Tongue (tissue), 1 donor: ENCODE measurements at regions not wholly inside any gene's neighbourhood (a gene's known extent, or its start where the extent isn't known, plus 50 kb on each side); places are given as distances from the start of the nearest gene placed in this dataset.
"Not testable (repeated sequence)": the region's sequence is repeated elsewhere in the genome, so short reads cannot be mapped to it uniquely, and the experiment has no call there.

Experiments used
- DNase-seq: peaks from one replicate; pipeline ENCODE4 v3.0.0-alpha.2; 2015

DNA sequence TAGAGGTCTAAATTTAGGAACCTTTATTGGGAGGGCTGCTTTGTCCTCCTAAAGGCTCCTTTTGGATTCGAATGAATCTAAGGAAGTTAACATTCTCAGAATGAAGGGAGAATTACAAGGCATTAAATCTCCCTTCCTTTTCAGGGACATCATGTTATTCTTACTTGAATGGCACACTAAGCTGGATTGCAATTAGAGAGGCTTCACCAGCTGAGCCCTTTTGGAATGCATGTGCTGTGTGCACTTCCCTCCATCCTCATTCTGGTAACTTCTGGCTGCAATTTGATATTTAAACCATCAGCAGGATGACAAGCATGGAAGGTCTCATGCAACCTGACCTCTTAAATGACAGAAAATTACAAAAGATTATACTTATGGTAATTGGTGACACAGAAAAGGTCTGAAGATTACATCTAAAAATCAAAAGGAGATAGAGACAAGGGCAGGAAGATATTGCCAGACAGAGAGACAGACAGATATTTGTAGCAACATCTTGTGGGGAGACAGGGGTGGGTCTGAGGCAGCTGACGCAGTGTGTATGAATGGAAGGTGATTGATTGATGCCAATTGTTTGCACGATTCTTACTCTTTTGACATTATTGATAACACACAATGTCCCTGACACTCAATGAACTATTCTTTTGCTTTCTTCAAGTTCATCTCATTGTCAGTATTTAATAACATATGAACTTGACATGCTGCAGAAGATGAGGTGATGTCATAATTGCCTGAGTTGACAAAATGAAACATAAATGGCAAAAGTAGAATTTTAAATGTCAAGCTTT lies 570.8 kb upstream of the GYPC start:
- DNase-seq, result peak; percentile 11

DNA sequence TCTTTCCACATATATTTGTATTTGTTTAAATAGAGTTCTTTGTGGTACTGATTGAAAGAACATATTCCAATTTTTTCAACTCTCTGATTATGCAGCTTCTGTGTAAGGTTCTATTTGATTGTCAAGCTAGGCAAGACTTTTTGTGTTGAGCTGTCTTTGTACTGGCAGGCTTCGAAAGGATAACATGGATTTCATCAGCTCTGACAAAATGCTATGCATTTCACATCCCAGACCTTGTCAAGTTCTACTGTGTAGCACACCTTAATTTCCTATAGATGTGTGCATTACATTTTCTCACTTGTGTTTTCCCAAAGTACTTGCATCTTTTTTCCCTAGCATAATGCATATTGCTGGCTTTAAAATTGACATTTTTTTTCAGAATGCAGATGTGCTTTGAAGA lies 555.0 kb upstream of the GYPC start:
- no peak for DNase-seq

DNA sequence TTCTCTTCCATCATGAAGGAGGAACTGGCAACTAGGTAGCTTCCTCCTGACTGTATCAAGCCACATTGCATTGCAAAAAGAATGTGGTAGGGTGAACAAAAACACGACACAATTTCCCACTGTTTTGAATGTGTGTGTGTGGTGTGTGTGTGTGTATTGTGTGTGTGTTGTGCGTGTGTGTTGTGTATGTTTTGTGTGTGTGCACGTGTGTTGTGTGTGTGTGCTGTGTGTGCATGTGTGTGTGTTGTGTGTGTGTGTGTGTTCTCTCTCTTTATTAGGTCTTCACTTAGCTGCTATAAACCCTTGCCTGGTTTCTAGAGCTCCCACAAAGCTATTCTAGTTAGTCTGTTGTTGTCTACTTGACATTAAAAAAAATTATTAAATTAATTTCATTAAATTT lies 550.0 kb upstream of the GYPC start:
- no peak for DNase-seq

DNA sequence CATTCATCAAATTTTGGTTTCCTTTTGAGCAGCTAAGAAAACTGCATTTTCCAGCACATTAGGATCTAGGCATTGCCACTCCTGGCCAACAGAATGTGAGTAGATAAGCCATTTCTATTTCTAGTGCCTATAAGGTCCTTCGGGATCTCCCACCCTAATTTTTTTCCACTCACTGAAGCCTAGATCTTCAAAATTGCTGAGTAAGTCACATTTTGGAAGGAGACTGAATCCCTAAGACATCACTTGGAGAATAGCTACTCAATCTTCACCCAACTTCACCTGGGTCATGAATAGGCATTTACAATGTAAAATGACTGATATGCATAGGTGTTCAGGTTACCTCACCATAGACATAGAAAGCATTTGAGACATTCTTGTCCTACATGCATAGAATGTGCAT lies 548.1 kb upstream of the GYPC start:
- DNase-seq, result no peak

DNA sequence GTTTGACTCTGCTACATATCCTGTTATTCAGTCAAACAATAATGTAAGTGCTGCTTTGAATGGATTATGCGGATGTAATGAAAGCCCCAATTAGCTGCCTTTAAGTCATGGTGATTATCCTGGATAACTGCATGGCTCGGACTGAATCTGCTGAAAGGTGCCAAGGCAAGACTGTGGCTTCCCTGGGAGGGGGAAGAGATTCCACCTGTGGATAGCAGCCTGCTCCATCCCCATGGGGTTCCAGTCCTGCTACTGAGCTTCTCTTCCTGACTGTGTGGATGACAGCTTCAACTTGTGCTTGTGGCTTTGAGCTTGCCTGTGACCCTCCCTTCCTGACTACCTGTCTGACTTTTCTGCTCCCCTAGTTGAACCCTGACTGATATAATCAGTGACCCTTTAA lies 540.0 kb upstream of the GYPC start:
- DNase-seq, result no peak

DNA sequence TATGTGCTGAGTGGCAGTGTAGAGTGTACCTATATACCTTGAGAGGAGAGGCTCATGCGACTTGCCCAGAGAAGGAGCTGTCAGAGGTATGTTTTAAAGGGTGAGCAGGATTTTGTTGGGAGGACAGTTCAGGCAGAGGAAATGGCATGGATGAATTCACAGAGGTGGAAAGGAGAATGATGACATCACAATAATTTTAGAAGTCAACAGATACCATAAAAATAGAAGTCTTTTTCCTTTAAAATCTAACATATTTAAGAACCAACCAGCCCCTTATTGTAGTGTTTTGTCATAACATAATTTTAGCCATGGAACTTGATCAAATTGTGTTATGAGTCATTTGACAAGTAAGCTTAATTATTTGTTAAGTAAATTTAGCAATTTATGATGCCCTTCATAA lies 538.1 kb upstream of the GYPC start:
- DNase-seq, result no peak

DNA sequence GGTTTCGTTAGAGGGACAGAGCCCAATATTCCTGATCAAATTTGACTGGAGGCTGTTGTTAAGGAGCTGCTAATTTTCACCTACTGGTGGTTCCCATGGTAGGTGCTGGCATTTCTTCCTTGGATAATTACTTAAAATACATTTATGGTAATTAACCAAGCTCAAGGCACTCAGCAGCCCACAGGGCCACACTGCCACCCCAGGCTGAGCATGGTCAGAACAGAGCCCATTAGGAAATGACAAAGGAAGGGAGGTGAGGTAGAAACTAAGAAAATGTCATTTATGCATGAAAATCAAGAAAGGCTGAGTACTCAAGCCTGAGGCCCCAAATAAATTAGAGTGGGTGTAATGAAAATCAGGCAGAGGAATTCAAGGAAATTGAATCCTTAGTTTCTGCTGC lies 510.2 kb upstream of the GYPC start:
- no peak for DNase-seq

DNA sequence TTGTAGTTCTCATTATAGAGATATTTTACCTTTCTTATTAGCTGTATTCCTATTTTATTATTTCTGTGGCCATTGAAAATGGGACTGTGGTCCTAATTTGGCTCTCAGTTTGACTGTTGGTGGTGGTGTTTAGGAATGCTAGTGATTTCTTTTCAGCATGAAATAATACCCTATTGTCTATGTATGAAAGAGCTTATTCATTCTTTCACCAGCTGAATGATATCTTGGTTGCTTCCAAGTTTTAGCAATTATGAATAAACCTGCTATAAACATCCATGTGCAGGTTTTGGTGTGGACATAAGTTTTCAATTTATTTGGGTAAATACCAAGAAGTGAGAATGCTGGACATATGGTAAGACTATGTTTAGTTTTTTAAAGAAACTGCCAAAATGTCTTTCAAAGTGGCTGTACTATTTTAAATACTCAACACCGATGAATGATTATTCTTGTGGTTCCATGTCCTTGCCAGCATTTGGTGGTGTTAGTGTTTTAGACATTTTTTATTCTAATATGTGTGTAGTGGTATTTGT lies 501.6 kb upstream of the GYPC start:
- peak; percentile 48 for DNase-seq

DNA sequence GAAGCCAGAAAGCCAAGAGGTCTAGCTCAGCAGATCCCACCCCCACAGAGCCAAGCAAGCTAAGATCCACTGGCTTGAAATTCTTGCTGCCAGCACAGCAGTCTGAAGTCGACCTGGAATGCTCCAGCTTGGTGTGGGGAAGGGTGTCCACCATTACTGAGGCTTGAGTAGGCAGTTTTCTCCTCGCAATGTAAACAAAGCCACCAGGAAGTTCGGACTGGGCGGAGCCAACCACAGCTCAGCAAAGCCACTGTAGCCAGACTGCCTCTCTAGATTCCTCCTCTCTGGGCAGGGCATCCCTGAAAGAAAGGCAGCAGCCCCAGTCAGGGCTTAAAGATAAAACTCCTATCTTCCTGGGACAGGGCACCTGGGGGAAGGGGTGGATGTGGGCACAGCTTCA lies 495.0 kb upstream of the GYPC start:
- DNase-seq, result not testable (repeated sequence)

DNA sequence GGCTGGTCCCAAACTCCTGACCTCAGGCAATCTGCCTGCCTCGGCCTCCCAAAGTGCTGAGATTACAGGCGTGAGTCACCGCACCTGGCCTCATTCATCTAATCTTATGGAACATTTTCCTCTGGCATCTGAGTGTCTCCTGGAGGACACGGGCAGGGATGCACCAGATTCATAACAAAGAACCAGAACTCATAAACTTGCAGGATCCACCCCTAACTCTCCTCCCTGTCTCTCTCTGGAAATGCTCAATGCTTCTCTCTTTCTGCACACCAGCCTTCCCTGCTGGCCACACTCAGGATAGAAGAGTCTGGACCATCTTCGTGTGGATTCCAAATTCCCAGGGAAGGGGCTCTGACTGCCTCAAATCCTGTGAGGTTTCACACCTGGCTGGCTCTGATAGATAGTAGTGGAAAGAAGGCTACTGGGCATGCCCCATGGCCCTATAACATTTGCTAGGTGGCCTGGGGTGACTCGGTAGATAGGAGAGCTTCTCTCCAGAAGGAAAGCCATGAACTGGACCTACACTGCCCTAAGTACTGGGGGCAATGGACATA lies 483.2 kb upstream of the GYPC start:
- DNase-seq, result no peak

DNA sequence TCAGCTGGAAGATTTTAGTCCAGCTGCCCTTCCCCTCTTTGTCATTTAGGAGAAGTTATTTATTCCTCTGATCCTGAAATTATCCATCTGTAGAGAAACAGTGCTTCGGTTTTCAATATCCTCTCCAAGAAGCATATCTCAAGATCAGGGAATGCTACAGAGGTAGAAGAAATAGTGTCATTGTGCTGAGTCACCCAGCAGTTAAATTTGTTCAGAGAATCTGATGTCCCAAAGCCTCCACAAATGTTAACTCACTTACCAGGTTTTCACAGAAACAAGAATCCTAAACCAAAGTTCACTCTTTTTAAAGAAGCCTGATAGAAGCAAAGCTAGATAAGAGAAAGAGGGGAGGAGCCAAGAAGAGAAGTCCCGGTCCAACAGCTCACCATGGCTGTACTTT lies 480.7 kb upstream of the GYPC start:
- no peak for DNase-seq

DNA sequence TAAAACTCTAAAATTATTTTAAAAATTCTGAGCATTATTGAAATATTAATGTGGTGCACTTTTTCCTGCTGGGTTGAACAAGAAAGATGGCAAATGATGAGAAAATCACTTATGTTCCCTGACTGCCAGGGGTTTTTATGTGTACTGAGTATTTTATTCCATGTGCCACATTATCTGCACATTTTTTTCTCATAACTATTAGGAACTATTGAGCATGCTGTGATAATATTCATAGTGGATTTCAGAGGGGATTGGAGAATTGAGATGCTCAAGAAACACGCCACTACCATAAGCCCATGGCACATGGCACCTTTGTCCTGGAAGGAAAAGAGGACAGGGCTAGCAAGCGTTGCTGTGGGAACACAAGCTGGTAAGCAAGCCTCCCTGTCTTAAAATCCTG lies 478.5 kb upstream of the GYPC start:
- no peak for DNase-seq

DNA sequence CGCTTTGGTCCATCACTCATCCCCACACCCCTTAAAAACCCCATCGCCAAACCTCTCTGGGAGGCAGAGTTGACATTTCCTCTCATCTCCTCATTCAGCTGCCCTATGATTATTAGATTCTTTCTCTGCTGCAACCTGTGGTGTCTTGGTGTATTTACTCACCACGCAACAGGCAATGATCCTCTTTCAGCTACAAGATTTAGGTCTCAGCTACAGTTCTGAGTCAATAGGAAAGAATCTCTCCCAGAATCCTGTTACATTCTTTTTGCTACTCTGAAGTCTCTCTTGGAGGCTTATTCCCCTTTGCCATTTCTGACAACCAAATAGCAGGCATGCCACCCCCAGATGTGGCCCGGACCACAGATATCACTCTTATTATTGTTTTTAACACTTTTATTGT lies 468.3 kb upstream of the GYPC start:
- no peak for DNase-seq

DNA sequence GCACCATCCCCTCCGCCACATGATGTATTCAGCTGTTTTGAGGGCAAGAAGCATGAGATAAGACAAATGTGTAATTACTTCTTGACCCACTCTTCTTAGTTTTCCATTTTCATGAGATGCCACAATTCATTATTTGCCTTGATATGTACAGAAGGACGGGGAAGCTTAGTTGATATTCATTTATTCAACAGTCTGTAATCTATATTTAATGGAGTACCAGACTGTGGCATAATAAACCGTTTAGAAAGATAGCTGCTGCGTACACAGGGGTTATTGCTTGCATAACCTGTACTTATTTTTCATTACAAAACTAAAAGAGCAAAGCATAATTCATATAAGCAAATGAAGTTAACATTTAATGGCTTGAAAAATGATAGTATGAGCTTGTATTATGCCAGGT lies 466.4 kb upstream of the GYPC start:
- DNase-seq, result no peak

DNA sequence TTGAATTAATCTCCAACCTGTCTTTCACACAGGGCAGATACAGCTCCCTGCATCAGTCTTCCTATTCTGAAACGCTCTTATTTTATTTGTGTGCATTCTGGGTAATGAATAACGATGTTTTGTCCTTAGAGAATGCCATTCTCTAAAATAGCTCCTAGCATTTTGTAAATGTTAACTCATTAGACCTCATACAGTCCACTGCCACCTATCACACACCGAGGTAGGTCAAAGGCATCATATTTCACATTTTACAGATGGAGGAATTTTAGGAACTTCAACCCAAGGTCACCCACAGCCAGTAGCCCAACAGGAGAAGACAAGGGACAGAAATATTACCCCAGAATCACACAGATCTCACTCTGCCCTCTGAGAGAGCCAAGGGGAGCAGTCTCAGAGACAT lies 455.4 kb upstream of the GYPC start:
- DNase-seq, result no peak

DNA sequence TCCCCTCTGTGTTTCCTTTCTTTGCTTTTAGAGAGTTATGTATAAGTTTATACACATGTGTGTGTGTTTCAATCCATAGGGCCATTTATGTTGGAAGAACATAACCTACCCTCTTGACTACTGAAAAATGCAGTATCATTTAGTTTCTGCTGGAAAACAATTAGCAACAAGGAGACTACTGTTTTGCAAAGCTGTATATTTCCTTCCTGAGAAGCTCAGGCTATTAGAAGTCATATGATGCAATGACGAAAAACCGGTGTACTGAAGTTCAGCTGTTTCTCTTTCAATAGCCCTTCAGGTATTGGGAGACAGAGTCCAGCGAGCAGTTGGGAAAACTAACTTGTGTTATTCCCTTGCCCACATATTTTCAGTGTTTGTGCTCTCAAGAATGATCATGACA lies 447.7 kb upstream of the GYPC start:
- DNase-seq, result no peak

DNA sequence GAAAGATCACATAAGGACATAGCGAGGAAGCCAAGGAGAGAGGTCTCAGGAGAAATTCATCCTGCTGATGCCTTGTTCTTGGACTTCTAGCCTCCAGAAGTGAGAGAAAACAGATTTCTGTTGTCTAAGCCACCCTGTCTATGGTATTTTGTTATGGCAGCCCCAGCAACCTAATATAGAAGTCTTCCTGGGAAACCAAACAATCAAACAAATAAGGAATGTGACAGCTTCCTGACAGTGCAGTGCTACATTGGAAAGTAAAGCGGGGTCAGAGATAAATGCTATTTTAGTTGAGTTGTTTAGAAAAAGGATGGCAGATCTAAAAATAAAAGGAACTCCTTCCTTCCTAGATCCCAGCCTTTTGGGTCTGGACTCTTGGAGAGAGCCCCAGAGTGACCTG lies 443.2 kb upstream of the GYPC start:
- DNase-seq, result no peak

DNA sequence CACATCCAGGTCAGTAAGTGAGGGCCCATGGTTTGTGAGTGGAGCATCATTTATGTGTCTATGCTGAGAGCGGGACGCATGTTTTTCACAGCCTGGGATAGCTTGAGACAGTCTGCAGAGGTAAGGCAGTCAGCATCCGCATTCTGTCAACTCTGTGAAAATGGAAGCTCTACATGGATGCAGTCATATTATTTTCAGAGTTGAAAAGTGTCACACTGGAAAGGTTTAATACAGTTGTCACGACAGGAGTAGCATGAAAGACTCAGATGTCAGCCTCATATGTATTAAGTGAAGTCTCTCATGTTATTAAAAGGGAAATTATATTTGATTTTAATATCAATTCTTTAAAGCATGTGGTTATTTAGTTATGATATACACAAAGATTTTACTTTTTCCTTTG lies 436.9 kb upstream of the GYPC start:
- no peak for DNase-seq

DNA sequence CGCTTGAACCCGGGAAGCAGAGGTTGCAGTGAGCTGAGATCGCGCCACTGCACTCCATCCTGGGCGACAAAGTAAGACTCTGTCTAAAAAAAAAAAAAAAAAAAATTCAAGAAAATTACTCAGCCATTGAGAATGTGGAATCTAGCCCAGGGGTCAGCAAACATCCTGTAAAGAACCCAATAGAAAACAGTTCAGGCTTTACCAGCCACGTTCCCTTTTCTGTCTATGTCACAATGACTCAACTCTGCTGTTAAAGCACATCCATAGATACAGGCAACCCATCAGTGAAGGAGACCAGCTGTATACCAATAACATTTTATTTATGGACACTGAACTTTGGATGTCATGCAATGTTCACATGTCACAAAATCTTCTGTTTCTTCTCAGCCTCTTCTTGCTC lies 435.6 kb upstream of the GYPC start:
- no peak for DNase-seq

DNA sequence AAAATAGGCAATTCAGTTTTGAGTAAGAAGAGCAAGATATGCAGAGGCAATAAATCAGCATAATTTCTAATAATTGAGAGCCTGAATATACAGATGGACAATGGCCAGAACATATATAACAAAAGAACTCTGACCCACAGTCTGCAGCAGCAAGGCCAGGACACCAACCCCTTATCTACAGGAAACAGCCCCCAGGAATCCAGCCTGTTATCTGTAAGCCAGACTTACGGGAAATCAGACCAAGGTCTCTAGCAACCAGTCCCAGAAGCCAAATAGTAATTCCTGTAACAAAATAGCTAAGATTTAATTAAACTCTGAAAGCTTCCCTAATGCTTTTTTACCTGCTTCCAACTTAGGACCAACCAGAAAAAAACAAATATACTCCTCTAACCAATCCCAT lies 434.5 kb upstream of the GYPC start:
- DNase-seq, result no peak

DNA sequence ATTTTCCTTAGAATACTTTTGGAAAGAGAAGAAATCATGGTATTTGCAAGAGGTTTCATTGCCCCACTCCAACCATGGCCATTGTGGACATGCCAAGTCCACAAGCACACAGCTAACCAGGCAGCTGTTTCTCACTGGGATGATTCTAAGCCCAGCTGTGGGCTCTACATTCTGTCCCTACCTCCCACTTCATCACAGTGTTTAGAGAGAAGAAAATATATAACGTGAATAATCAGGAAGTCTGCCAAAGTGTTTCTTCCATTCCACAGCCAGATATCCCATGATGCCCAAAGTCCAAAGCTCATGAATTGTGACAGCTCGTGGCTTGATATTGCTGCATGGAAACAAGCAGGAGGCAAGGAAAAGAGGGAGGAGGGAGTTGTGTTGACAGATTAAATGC lies 433.7 kb upstream of the GYPC start:
- peak; percentile 17 for DNase-seq

DNA sequence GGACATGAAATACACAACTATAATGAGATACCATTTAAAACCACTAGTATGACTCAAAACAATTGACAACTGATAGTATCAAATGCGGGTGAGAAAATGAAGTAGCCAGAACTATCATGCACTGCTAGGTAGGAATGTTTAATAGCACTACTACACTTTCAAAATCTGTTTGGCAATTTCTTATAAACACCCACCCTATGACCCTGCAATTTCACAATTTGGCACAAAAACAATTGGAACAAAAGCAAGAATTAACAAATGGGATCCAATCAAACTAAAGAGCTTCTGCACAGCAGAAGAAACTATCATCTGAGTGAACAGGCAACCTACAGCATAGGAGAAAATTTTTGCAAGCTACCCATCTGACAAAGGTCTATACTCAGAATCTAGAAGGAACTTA lies 431.2 kb upstream of the GYPC start:
- no peak for DNase-seq

DNA sequence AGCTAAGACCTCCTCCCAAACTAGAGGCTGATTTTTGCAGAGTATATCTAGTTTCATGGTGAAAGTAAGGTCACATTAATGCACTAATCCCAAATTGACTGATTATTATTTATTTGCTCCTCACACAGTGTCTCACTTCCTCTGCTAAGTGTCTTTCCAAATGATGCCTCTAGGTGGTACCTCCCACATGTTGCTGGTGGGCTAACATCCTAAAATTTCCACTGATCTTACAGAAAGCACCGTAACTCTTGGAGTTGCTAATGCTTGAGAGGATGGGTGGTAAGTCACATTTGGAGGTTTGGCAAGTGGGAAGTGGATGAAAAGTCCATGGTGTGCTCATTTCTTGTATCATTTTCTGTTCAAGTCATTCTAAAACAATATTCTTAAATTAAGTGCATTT lies 428.7 kb upstream of the GYPC start:
- no peak for DNase-seq

DNA sequence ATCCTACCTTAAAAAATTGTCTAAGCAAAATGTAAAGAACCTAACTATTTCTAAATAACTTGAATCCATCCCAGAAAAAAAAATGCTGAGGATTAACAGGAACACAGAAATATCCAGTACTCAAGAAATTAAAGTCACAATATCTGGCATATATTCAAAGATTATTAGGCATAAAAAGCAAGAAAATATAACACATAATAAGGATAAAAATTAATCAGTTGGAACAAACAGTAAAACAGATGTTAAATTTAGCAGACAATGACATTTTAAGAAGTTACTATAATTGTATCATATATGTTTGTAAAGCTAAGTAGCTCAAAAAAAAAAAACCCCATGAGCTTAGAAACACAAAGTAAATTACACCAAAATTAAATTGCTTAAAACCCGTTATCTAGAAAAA lies 427.4 kb upstream of the GYPC start:
- DNase-seq, result no peak
